ENCODE measurements at regions not wholly inside any gene's neighbourhood (a gene's known extent, or its start where the extent isn't known, plus 50 kb on each side); places are given as distances from the start of the nearest gene placed in this dataset.

DNA sequence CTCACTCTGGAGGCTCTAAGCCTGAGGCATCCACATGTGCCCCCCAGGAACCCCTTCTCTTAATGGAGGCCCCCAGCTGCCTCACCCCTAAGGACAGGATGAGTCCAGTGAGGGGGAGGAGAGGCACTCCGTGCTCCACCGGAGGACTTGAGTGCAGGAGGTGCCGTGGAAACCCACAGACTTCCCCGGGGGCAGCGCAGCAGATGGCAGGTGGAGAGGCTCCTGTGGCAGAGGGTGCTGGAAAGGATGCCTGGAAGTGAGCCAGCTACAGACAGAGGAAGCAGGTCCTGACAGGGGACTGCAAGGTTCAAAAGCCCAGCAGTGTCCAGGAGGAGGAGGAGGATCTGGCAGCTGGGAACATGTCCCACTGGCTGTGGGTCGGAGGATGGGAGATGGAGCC lies 1384.0 kb downstream of the TBC1D22A start:
- H3K4me1 ChIP-seq (ENCODE audit: control insufficient read depth, insufficient read depth, low read length), result no peaks in the 10 kb centered on the region
- ATAC-seq, result no peak
- intact Hi-C loops (cut with micrococcal nuclease), result no loop called here
- peaks cover 0 to 7% of the 10 kb centered on the region in 2 donors for H3K4me1 Mint-ChIP-seq
- TF ChIP-seq, protein P1, sequence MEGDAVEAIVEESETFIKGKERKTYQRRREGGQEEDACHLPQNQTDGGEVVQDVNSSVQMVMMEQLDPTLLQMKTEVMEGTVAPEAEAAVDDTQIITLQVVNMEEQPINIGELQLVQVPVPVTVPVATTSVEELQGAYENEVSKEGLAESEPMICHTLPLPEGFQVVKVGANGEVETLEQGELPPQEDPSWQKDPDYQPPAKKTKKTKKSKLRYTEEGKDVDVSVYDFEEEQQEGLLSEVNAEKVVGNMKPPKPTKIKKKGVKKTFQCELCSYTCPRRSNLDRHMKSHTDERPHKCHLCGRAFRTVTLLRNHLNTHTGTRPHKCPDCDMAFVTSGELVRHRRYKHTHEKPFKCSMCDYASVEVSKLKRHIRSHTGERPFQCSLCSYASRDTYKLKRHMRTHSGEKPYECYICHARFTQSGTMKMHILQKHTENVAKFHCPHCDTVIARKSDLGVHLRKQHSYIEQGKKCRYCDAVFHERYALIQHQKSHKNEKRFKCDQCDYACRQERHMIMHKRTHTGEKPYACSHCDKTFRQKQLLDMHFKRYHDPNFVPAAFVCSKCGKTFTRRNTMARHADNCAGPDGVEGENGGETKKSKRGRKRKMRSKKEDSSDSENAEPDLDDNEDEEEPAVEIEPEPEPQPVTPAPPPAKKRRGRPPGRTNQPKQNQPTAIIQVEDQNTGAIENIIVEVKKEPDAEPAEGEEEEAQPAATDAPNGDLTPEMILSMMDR (IDR thresholded peaks at IDR 0.05), result no peak
- DNase-seq, result no peak
- no peaks in the 10 kb centered on the region for H3K9me3 Mint-ChIP-seq
- H3K27me3 Mint-ChIP-seq (ENCODE audit: low read depth in 2 of 2), result peaks cover 36 to 39% of the 10 kb centered on the region in 2 donors
- no peaks in the 10 kb centered on the region for H3K9me3 ChIP-seq (ENCODE audit: control insufficient read depth, insufficient read depth, low read length)
- no peaks in the 10 kb centered on the region for H3K36me3 ChIP-seq (ENCODE audit: control insufficient read depth, insufficient read depth, low read length)
- no peak overlapping the region for H3K27ac ChIP-seq (ENCODE audit: low read length)
- H3K36me3 Mint-ChIP-seq, result no peaks in the 10 kb centered on the region
- no peak overlapping the region for H3K4me3 Mint-ChIP-seq
- no peaks in the 10 kb centered on the region for H3K27me3 ChIP-seq (ENCODE audit: control insufficient read depth, insufficient read depth, low read length)
- H3K27ac Mint-ChIP-seq, result no peak overlapping the region
- WGBS (ENCODE audit: insufficient coverage), result 27% methylated on average over 6 of the region's 6 CpGs
- H3K4me3 ChIP-seq (ENCODE audit: low read length), result no peak overlapping the region

DNA sequence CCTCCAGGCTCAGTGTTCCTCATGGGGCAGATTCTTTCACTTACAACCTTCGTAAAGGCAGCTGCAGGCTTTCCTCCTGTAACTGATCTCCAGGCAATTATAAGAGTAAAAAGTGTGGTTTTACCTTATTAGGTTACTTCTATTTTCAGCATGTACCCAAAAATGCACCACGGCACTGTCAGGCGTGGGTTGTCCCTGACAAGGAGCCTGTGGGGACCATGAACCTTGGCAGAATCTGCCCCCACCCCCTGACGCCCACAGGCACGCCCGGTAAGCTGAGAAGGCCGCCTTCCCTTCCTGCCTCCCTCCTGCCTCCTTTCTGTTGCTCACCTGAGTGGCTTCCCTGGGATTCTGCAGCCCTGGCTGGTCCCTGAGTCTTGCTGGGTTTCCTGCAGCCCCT lies 1383.3 kb downstream of the TBC1D22A start:
- H3K4me1 Mint-ChIP-seq, result peaks cover 0 to 7% of the 10 kb centered on the region in 2 donors
- Histone ChIP-seq H3K27ac (ENCODE audit: low read length) (no peak overlapping the region), H3K36me3 (ENCODE audit: control insufficient read depth, insufficient read depth, low read length) (no peaks in the 10 kb centered on the region), H3K4me1 (ENCODE audit: control insufficient read depth, insufficient read depth, low read length) (no peaks in the 10 kb centered on the region), H3K9me3 (ENCODE audit: control insufficient read depth, insufficient read depth, low read length) (no peaks in the 10 kb centered on the region), H3K27me3 (ENCODE audit: control insufficient read depth, insufficient read depth, low read length) (no peaks in the 10 kb centered on the region), H3K4me3 (ENCODE audit: low read length) (no peak overlapping the region)
- peaks cover 36 to 39% of the 10 kb centered on the region in 2 donors for H3K27me3 Mint-ChIP-seq (ENCODE audit: low read depth in 2 of 2)
- intact Hi-C loops (cut with micrococcal nuclease), result no loop called here
- H3K9me3 Mint-ChIP-seq, result no peaks in the 10 kb centered on the region
- no peak for DNase-seq
- H3K27ac Mint-ChIP-seq, result no peak overlapping the region
- no peaks in the 10 kb centered on the region for H3K36me3 Mint-ChIP-seq
- H3K4me3 Mint-ChIP-seq, result no peak overlapping the region
- TF ChIP-seq, protein P1 (IDR thresholded peaks at IDR 0.05), result no peak
- 30% methylated on average over 7 of the region's 7 CpGs for WGBS (ENCODE audit: insufficient coverage)
- ATAC-seq, result no peak

DNA sequence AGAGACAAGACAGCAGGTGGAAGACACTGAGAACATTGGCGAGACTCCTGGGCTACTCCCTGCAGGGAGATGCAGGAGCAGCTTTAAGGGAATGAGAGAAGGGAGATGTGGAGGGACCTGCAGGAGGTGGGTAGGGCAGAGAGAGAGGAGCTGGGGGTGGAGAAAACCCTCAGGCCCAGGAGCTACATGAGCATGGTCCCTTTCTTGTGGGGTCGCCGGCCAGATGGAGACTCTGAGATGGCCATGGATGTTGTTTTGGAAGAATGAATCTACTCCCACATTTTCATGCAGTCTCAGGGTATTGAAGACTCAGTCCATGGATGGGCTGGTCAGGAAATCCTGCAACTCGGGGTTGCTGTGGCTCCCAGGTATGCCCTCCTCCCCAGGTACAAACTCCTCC lies 1381.9 kb downstream of the TBC1D22A start:
- ATAC-seq (no peak), DNase-seq (no peak)
- Mint-ChIP-seq H3K27ac (no peak overlapping the region), H3K36me3 (no peaks in the 10 kb centered on the region), H3K4me3 (no peak overlapping the region), H3K27me3 (ENCODE audit: low read depth in 2 of 2) (peaks cover 37 to 42% of the 10 kb centered on the region in 2 donors), H3K9me3 (no peaks in the 10 kb centered on the region), H3K4me1 (peaks cover 4 to 12% of the 10 kb centered on the region in 2 donors)
- peaks cover 5% of the 10 kb centered on the region for H3K4me1 ChIP-seq (ENCODE audit: control insufficient read depth, insufficient read depth, low read length)
- no peaks in the 10 kb centered on the region for H3K36me3 ChIP-seq (ENCODE audit: control insufficient read depth, insufficient read depth, low read length)
- intact Hi-C loops (cut with micrococcal nuclease), result no loop called here
- no peak overlapping the region for H3K27ac ChIP-seq (ENCODE audit: low read length)
- WGBS (ENCODE audit: insufficient coverage), result 96% methylated on average over 4 of the region's 4 CpGs
- TF ChIP-seq, protein P1 (IDR thresholded peaks at IDR 0.05), result no peak
- no peaks in the 10 kb centered on the region for H3K27me3 ChIP-seq (ENCODE audit: control insufficient read depth, insufficient read depth, low read length)
- no peak overlapping the region for H3K4me3 ChIP-seq (ENCODE audit: low read length)
- H3K9me3 ChIP-seq (ENCODE audit: control insufficient read depth, insufficient read depth, low read length), result no peaks in the 10 kb centered on the region

DNA sequence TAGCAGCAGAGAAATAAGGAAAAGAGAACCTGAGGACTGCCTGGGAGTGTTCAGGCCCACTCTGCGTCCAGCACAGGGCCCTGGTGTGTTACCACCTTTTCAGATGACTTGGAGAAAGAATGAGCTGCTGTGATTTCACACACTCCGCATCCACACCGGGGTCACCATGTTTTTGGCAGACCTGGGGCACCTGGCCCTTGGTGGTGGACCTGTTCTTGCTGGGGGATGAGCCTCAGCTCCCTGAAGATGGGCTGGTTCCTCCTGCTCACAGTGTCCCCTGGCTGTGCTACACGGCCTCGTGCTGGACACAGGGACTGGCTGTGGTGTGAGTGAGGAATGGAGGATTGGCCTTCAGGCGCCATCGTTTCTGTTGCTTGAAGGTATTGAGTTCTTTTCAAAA lies 1381.4 kb downstream of the TBC1D22A start:
- WGBS (ENCODE audit: insufficient coverage), result 88% methylated on average over 7 of the region's 7 CpGs
- Mint-ChIP-seq H3K36me3 (no peaks in the 10 kb centered on the region), H3K27ac (no peak overlapping the region), H3K4me3 (no peak overlapping the region), H3K27me3 (ENCODE audit: low read depth in 2 of 2) (peaks cover 37 to 47% of the 10 kb centered on the region in 2 donors), H3K9me3 (no peaks in the 10 kb centered on the region), H3K4me1 (peaks cover 8 to 17% of the 10 kb centered on the region in 2 donors)
- H3K9me3 ChIP-seq (ENCODE audit: control insufficient read depth, insufficient read depth, low read length), result no peaks in the 10 kb centered on the region
- TF ChIP-seq, protein P1 (IDR thresholded peaks at IDR 0.05), result no peak
- H3K4me1 ChIP-seq (ENCODE audit: control insufficient read depth, insufficient read depth, low read length), result peaks cover 9% of the 10 kb centered on the region
- ATAC-seq, result no peak
- no peak overlapping the region for H3K27ac ChIP-seq (ENCODE audit: low read length)
- H3K27me3 ChIP-seq (ENCODE audit: control insufficient read depth, insufficient read depth, low read length), result no peaks in the 10 kb centered on the region
- H3K36me3 ChIP-seq (ENCODE audit: control insufficient read depth, insufficient read depth, low read length), result no peaks in the 10 kb centered on the region
- no peak overlapping the region for H3K4me3 ChIP-seq (ENCODE audit: low read length)
- intact Hi-C loops (cut with micrococcal nuclease), result no loop called here
- no peak for DNase-seq
